K562 (cell line): ENCODE measurements at regions not wholly inside any gene's neighbourhood (a gene's known extent, or its start where the extent isn't known, plus 50 kb on each side); places are given as distances from the start of the nearest gene placed in this dataset.
A peak's percentile ranks its signal among the peaks of the same experiment; 100 is the strongest.

Experiments
- BHLHE40 ChIP-seq: IDR thresholded peaks from 2 replicates; pipeline ENCODE4 v1.6.1; 2011; ENCODE audit warnings: low read length, improper control_type of control experiment
- FOXK2 ChIP-seq, 2 experiments: fragments of 450-650 bp; IDR thresholded peaks in 1 of 2; conservative IDR thresholded peaks in 1 of 2; 2 replicates each; pipeline ENCODE4 v1.6.1; 2016; ENCODE audit warnings: low read depth in 2 of 2, mild to moderate bottlenecking in 1 of 2
- MCM7 ChIP-seq, 2 experiments: fragments of 450-650 bp; IDR thresholded peaks; 2 replicates each; pipeline ENCODE4 v1.6.1; 2016 to 2018
- NBN ChIP-seq: fragments of 450-650 bp; IDR thresholded peaks from 2 replicates; pipeline ENCODE4 v1.6.1; 2016; ENCODE audit warnings: low read depth, mild to moderate bottlenecking
- RAD21 ChIP-seq, 2 experiments: fragments of 250-450 bp in 1 of 2; fragments of 450-650 bp in 1 of 2; sonication (Bioruptor Pico) in 1 of 2; formaldehyde crosslinking in 1 of 2; IDR thresholded peaks in 1 of 2; conservative IDR thresholded peaks in 1 of 2; 2 replicates each; pipeline versions ENCODE4 v1.4.0 to v1.8.0; 2020 to 2022; ENCODE audit warnings: mild to moderate bottlenecking in 2 of 2, moderate library complexity in 1 of 2
- ZBTB40 ChIP-seq, 2 experiments: fragments of 450-650 bp in 1 of 2; sonication (generic) in 1 of 2; formaldehyde crosslinking in 1 of 2; IDR thresholded peaks; 2 replicates each; pipeline versions ENCODE4 v1.7.1 to v1.9.0; 2016 to 2022; ENCODE audit warnings: inconsistent platforms in 1 of 2, mild to moderate bottlenecking in 1 of 2, missing genetic modification reagents in 1 of 2

- no peak for TF ChIP-seq NBN
- TF ChIP-seq BHLHE40: peak; percentile 86
- TF ChIP-seq RAD21 (CRISPR knock-in tag; conservative IDR thresholded peaks at IDR 0.05 in 1 of 2, IDR thresholded peaks at IDR 0.05 in 1 of 2): peak; percentile 33 to 46
- TF ChIP-seq ZBTB40 (IDR thresholded peaks at IDR 0.05): no peak
- no peak for TF ChIP-seq ZBTB40 (CRISPR knock-in tag; IDR thresholded peaks at IDR 0.05)
- TF ChIP-seq FOXK2 (conservative IDR thresholded peaks at IDR 0.05 in 1 of 2, IDR thresholded peaks at IDR 0.05 in 1 of 2; ENCODE audit: low read depth in 2 of 2): no peak
- no peak for TF ChIP-seq MCM7 (IDR thresholded peaks at IDR 0.05)
These were observed 447.5 kb upstream of the RASGEF1B start for GRCh38 chr4:81919223-81919622.
